OCI-LY3 (cell line): ENCODE measurements at regions not wholly inside any gene's neighbourhood (a gene's known extent, or its start where the extent isn't known, plus 50 kb on each side); places are given as distances from the start of the nearest gene placed in this dataset.

Experiments used
- H2AFZ ChIP-seq: fragments of 200-600, 300-600 bp; shearing (Covaris generic); 2 replicates; pipeline ENCODE4 v1.6.0; 2014; ENCODE audit warnings: antibody characterized with exemption, low read depth, low read length
- H3K27ac ChIP-seq: fragments of 200-600, 300-600 bp; sonication (generic); 2 replicates; pipeline ENCODE4 v1.5.1; 2014; ENCODE audit warnings: mild to moderate bottlenecking, low read length, moderate library complexity, mixed read lengths
- H3K27me3 ChIP-seq: fragments of 200-600, 300-600 bp; sonication (generic); 2 replicates; pipeline ENCODE4 v1.6.1; 2014; ENCODE audit warnings: low read depth, low read length, mixed read lengths
- H3K36me3 ChIP-seq: fragments of 200-600, 300-600 bp; sonication (generic); replicated peaks from 2 replicates; pipeline ENCODE3; 2014; ENCODE audit warnings: low read depth, low read length, mixed read lengths
- H3K4me1 ChIP-seq: fragments of 300-600, 200-600 bp; sonication (generic); 2 replicates; pipeline ENCODE4 v1.6.1; 2014; ENCODE audit warnings: low read length, mixed read lengths
- H3K4me2 ChIP-seq: fragments of 200-600, 300-600 bp; sonication (generic); 2 replicates; pipeline ENCODE4 v1.6.1; 2014; ENCODE audit warnings: low read length, mixed read lengths
- H3K4me3 ChIP-seq: fragments of 300-600, 200-600 bp; sonication (generic); 2 replicates; pipeline ENCODE4 v1.5.1; 2014; ENCODE audit warnings: antibody characterized with exemption, mild to moderate bottlenecking, low read length, moderate library complexity
- H3K79me2 ChIP-seq: fragments of 300-600, 200-600 bp; shearing (Covaris generic); 2 replicates; pipeline ENCODE4 v1.6.1; 2014; ENCODE audit warnings: mild to moderate bottlenecking, low read length, mixed read lengths
- H3K9ac ChIP-seq: fragments of 300-600, 200-600 bp; shearing (Covaris generic); 2 replicates; pipeline ENCODE4 v1.6.0; 2014; ENCODE audit warnings: mild to moderate bottlenecking, low read length, moderate library complexity
- H3K9me3 ChIP-seq: fragments of 200-600, 300-600 bp; shearing (Covaris generic); 2 replicates; pipeline ENCODE4 v1.6.1; 2014; ENCODE audit warnings: low read length, mixed read lengths; ENCODE audit not compliant: insufficient read depth
- H4K20me1 ChIP-seq: fragments of 200-600, 300-600 bp; sonication (generic); 2 replicates; pipeline ENCODE4 v1.6.1; 2016; ENCODE audit warnings: low read length, mixed read lengths; ENCODE audit not compliant: insufficient read depth
- CTCF ChIP-seq: fragments of 200-600, 300-600 bp; sonication (generic); IDR thresholded peaks from 2 replicates; pipeline ENCODE4 v1.5.1; 2014; ENCODE audit warnings: antibody characterized with exemption, low read length, low read depth
- EZH2phosphoT487 ChIP-seq: fragments of 200-600 bp; shearing (Covaris generic); IDR thresholded peaks from 2 replicates; pipeline ENCODE4 v1.6.1; 2018; ENCODE audit warnings: antibody characterized with exemption, mixed run types, low read depth

- Histone ChIP-seq H3K4me3 (no peak overlapping the region), H3K9ac (no peak overlapping the region), H4K20me1 (no peaks in the 10 kb centered on the region), H3K27me3 (peaks cover 16% of the 10 kb centered on the region), H3K4me2 (no peak overlapping the region), H3K4me1 (no peaks in the 10 kb centered on the region), H2AFZ (no peak overlapping the region), H3K36me3 (no peaks in the 10 kb centered on the region), H3K9me3 (no peaks in the 10 kb centered on the region), H3K27ac (no peak overlapping the region), H3K79me2 (no peaks in the 10 kb centered on the region)
- TF ChIP-seq EZH2phosphoT487 (no peak), CTCF (no peak)
Observed at GRCh38 chr15:83356501-83357399, 72.3 kb upstream of the BNC1 start.

- Histone ChIP-seq H3K4me3 (no peak overlapping the region), H3K27ac (no peak overlapping the region), H3K4me2 (no peak overlapping the region), H2AFZ (no peak overlapping the region), H3K79me2 (no peaks in the 10 kb centered on the region), H3K36me3 (no peaks in the 10 kb centered on the region), H3K9me3 (no peaks in the 10 kb centered on the region), H3K4me1 (no peaks in the 10 kb centered on the region), H4K20me1 (no peaks in the 10 kb centered on the region), H3K27me3 (peaks cover 9% of the 10 kb centered on the region; the same call in 1 of the 2 replicates), H3K9ac (no peak overlapping the region)
- no peak for TF ChIP-seq EZH2phosphoT487
- TF ChIP-seq CTCF = no peak
Observed at GRCh38 chr15:83358972-83359564, 74.6 kb upstream of the BNC1 start.

- Histone ChIP-seq H3K27ac (no peak overlapping the region), H3K9me3 (no peaks in the 10 kb centered on the region), H3K79me2 (no peaks in the 10 kb centered on the region), H3K9ac (no peak overlapping the region), H4K20me1 (no peaks in the 10 kb centered on the region), H3K36me3 (no peaks in the 10 kb centered on the region), H2AFZ (no peak overlapping the region), H3K4me1 (no peaks in the 10 kb centered on the region), H3K4me2 (no peak overlapping the region), H3K27me3 (peaks cover 27% of the 10 kb centered on the region), H3K4me3 (no peak overlapping the region)
- TF ChIP-seq CTCF = no peak
- TF ChIP-seq EZH2phosphoT487 = no peak
Observed at GRCh38 chr15:83362706-83363105, 78.2 kb upstream of the BNC1 start.

- Histone ChIP-seq H3K4me3 (no peak overlapping the region), H4K20me1 (no peaks in the 10 kb centered on the region), H3K4me2 (no peak overlapping the region), H3K27me3 (peaks cover 31% of the 10 kb centered on the region), H3K9me3 (no peaks in the 10 kb centered on the region), H3K27ac (no peak overlapping the region), H3K79me2 (no peaks in the 10 kb centered on the region), H3K36me3 (no peaks in the 10 kb centered on the region), H3K4me1 (no peaks in the 10 kb centered on the region), H3K9ac (no peak overlapping the region), H2AFZ (no peak overlapping the region)
- TF ChIP-seq CTCF (no peak), EZH2phosphoT487 (no peak)
Observed at GRCh38 chr15:83364501-83364900, 80.0 kb upstream of the BNC1 start.
